SK-N-SH (cell line): ENCODE measurements at regions not wholly inside any gene's neighbourhood (a gene's known extent, or its start where the extent isn't known, plus 50 kb on each side); places are given as distances from the start of the nearest gene placed in this dataset.

ENCODE experiments used
- CTCF ChIA-PET: fragments of 300-600, 350-600 bp; formaldehyde crosslinking; extraction: SDS; loops from one replicate; lab custom pipeline; 2021; lab: Yijun Ruan, JAX
- POLR2A ChIA-PET: fragments of 350-600 bp; sonication (Branson Sonifier 250); formaldehyde crosslinking; extraction: SDS; loops from one replicate; lab custom pipeline; 2020; ENCODE audit warnings: antibody characterized with exemption, inconsistent platforms; lab: Yijun Ruan, JAX
- DNase-seq: peaks from one replicate; pipeline ENCODE4 v3.0.0; 2012
- H2AFZ ChIP-seq: fragments of 200-600 bp; sonication (generic); 2 replicates; pipeline ENCODE4 v1.8.1; 2016; ENCODE audit warnings: antibody characterized with exemption, mild to moderate bottlenecking, low read depth
- H3F3A ChIP-seq: fragments of 200-600 bp; sonication (generic); replicated peaks from 2 replicates; pipeline ENCODE3; 2016; ENCODE audit warnings: antibody characterized with exemption, mild to moderate bottlenecking; ENCODE audit not compliant: insufficient read depth
- H3K27ac ChIP-seq, 2 experiments: fragments of 200-500 bp in 1 of 2; fragments of 200-600 bp in 1 of 2; sonication (Bioruptor generic) in 1 of 2; sonication (generic), shearing (Covaris generic) in 1 of 2; 2 replicates each; pipeline versions ENCODE4 v1.5.1 to v1.6.1; 2014 to 2016; ENCODE audit warnings: low read depth in 2 of 2, inconsistent platforms in 1 of 2, low read length in 1 of 2, mild to moderate bottlenecking in 1 of 2, mixed read lengths in 1 of 2
- H3K27me3 ChIP-seq: fragments of 200-600 bp; sonication (generic), shearing (Covaris generic); 2 replicates; pipeline ENCODE4 v1.6.1; 2016; ENCODE audit warnings: mixed run types; ENCODE audit not compliant: insufficient read depth
- H3K36me3 ChIP-seq, 2 experiments: fragments of 200-500 bp in 1 of 2; fragments of 200-600 bp in 1 of 2; sonication (Bioruptor generic) in 1 of 2; sonication (generic) in 1 of 2; replicated peaks in 1 of 2; 2 replicates each; pipeline versions ENCODE3 to v1.5.1; 2014 to 2016; ENCODE audit warnings: low read length in 1 of 2, mild to moderate bottlenecking in 1 of 2; ENCODE audit not compliant: insufficient read depth in 2 of 2, control insufficient read depth in 1 of 2
- H3K4me1 ChIP-seq, 2 experiments: fragments of 200-500 bp in 1 of 2; fragments of 200-600 bp in 1 of 2; sonication (Bioruptor generic) in 1 of 2; sonication (generic), shearing (Covaris generic) in 1 of 2; 2 replicates each; pipeline versions ENCODE4 v1.5.1 to v1.6.1; 2014 to 2016; ENCODE audit warnings: low read depth in 1 of 2, low read length in 1 of 2, mixed run types in 1 of 2; ENCODE audit not compliant: insufficient read depth in 2 of 2, control insufficient read depth in 1 of 2
- H3K4me2 ChIP-seq: fragments of 200-600 bp; sonication (generic), shearing (Covaris generic); 2 replicates; pipeline ENCODE4 v1.6.1; 2017; ENCODE audit warnings: mixed run types
- H3K4me3 ChIP-seq, 2 experiments: fragments of 200-500 bp in 1 of 2; fragments of 200-600 bp in 1 of 2; sonication (Bioruptor generic) in 1 of 2; sonication (generic), shearing (Covaris generic) in 1 of 2; 2 replicates each; pipeline versions ENCODE4 v1.5.1 to v1.8.1; 2014 to 2016; ENCODE audit warnings: low read depth in 2 of 2, inconsistent platforms in 1 of 2, low read length in 1 of 2, mild to moderate bottlenecking in 1 of 2, mixed read lengths in 1 of 2, moderate library complexity in 1 of 2
- H3K79me2 ChIP-seq: fragments of 200-600 bp; sonication (generic); 2 replicates; pipeline ENCODE4 v1.8.1; 2017; ENCODE audit warnings: mild to moderate bottlenecking; ENCODE audit not compliant: insufficient read depth
- H3K9ac ChIP-seq: fragments of 200-600 bp; sonication (generic); 2 replicates; pipeline ENCODE4 v1.6.1; 2017; ENCODE audit warnings: mixed run types
- H3K9me2 ChIP-seq: fragments of 200-600 bp; sonication (generic); 2 replicates; pipeline ENCODE4 v1.6.1; 2017; ENCODE audit warnings: mixed run types
- H3K9me3 ChIP-seq: fragments of 200-600 bp; sonication (generic); 2 replicates; pipeline ENCODE4 v1.6.1; 2017; ENCODE audit warnings: mixed run types, mild to moderate bottlenecking, moderate library complexity
- H4K20me1 ChIP-seq: fragments of 200-600 bp; sonication (generic); 2 replicates; pipeline ENCODE4 v1.6.1; 2017; ENCODE audit warnings: mild to moderate bottlenecking, mixed run types; ENCODE audit not compliant: insufficient read depth
- CTCF ChIP-seq: fragments of 200-600 bp; sonication (generic); IDR thresholded peaks from 2 replicates; pipeline ENCODE4 v1.6.1; 2017; ENCODE audit warnings: antibody characterized with exemption, mild to moderate bottlenecking, moderate library complexity
- FOXJ3 ChIP-seq: sonication (generic); formaldehyde crosslinking; IDR thresholded peaks from 2 replicates; pipeline ENCODE4 v1.5.1; 2020; ENCODE audit warnings: mild to moderate bottlenecking, missing genetic modification reagents
- JUND ChIP-seq: IDR thresholded peaks from 2 replicates; pipeline ENCODE4 v1.4.0; 2012
- NFIC ChIP-seq: IDR thresholded peaks from 2 replicates; pipeline ENCODE4 v1.4.0; 2012; ENCODE audit warnings: borderline replicate concordance
- RAD21 ChIP-seq: IDR thresholded peaks from 2 replicates; pipeline ENCODE4 v1.6.1; 2012; ENCODE audit warnings: mild to moderate bottlenecking, low read length
- RCOR1 ChIP-seq: fragments of 150-350 bp; IDR thresholded peaks from 2 replicates; pipeline ENCODE4 v1.6.1; 2017; ENCODE audit warnings: antibody characterized with exemption, low read length
- SMC3 ChIP-seq: IDR thresholded peaks from 2 replicates; pipeline ENCODE4 v1.6.1; 2012; ENCODE audit warnings: low read depth, low read length, improper control_type of control experiment
- TAF1 ChIP-seq: IDR thresholded peaks from 2 replicates; pipeline ENCODE4 v1.6.1; 2012; ENCODE audit warnings: low read depth, mild to moderate bottlenecking, low read length, moderate library complexity, borderline replicate concordance
- USF2 ChIP-seq: fragments of 150-350 bp; IDR thresholded peaks from 2 replicates; pipeline ENCODE4 v1.6.1; 2017; ENCODE audit warnings: antibody characterized with exemption, low read length, low read depth, borderline replicate concordance
- ZBTB33 ChIP-seq: IDR thresholded peaks from 2 replicates; pipeline ENCODE4 v1.4.0; 2012; ENCODE audit warnings: low read depth, borderline replicate concordance
- WGBS: methylation state at CpG from one replicate; pipeline ENCODE4 v1.1.6; 2017; ENCODE audit warnings: low lambda C conversion rate; 5-methylcytosine and 5-hydroxymethylcytosine counted together

- H3K4me1 ChIP-seq, result no peaks in the 10 kb centered on the region; a peak in 1 of 4 replicates
- H3K27me3 ChIP-seq, result no peaks in the 10 kb centered on the region
- DNase-seq, result no peak
- CTCF ChIA-PET, result interaction anchor here (1.1 kb wide), 1 partner anchor 9 kb away, joined by 3 read pairs; no protein-coding TSS in a partner anchor
- no peak overlapping the region for H3K9ac ChIP-seq
- TF ChIP-seq FOXJ3 (no peak), USF2 (no peak), TAF1 (no peak), ZBTB33 (no peak), JUND (no peak), NFIC (no peak), RCOR1 (no peak), CTCF (no peak)
- no peak overlapping the region for H3K4me3 ChIP-seq
- WGBS, result 36% methylated on average over 2 of the region's 2 CpGs
- no peaks in the 10 kb centered on the region for H4K20me1 ChIP-seq
- no peaks in the 10 kb centered on the region for H3K9me3 ChIP-seq
- POLR2A ChIA-PET, result no interaction called here
- no peak overlapping the region for H3K4me2 ChIP-seq
- H3K9me2 ChIP-seq, result no peaks in the 10 kb centered on the region
- no peak overlapping the region for H2AFZ ChIP-seq
- H3F3A ChIP-seq, result no peaks in the 10 kb centered on the region
- no peaks in the 10 kb centered on the region for H3K79me2 ChIP-seq
- no peaks in the 10 kb centered on the region for H3K36me3 ChIP-seq
- no peak overlapping the region for H3K27ac ChIP-seq
These were observed 800.7 kb downstream of the MAFB start for GRCh38 chr20:39888310-39888709.

- no peak overlapping the region for H3K27ac ChIP-seq
- no peaks in the 10 kb centered on the region for H3K9me2 ChIP-seq
- no peak for TF ChIP-seq RAD21
- no peak for TF ChIP-seq SMC3
- POLR2A ChIA-PET, result no interaction called here
- H3F3A ChIP-seq, result no peaks in the 10 kb centered on the region
- 37% methylated on average over 3 of the region's 3 CpGs for WGBS
- no peak overlapping the region for H3K4me3 ChIP-seq
- no peaks in the 10 kb centered on the region for H4K20me1 ChIP-seq
- H2AFZ ChIP-seq, result peak overlapping the region; percentile 36; the same call in 1 of the 2 replicates
- no peaks in the 10 kb centered on the region for H3K9me3 ChIP-seq
- CTCF ChIA-PET, result interaction anchor here (1.0 to 4.3 kb wide), 4 partner anchors 13 to 803 kb away, joined by 3 to 18 read pairs (median 6); partner anchors contain the start of gene MAFB
- H3K27me3 ChIP-seq, result no peaks in the 10 kb centered on the region
- H3K36me3 ChIP-seq, result no peaks in the 10 kb centered on the region
- no peaks in the 10 kb centered on the region; a peak in 1 of 4 replicates for H3K4me1 ChIP-seq
- no peaks in the 10 kb centered on the region for H3K79me2 ChIP-seq
- no peak for DNase-seq
- H3K9ac ChIP-seq, result no peak overlapping the region
- H3K4me2 ChIP-seq, result no peak overlapping the region
These were observed 802.3 kb downstream of the MAFB start for GRCh38 chr20:39886650-39887190.
